ENCODE measurements at regions not wholly inside any gene's neighbourhood (a gene's known extent, or its start where the extent isn't known, plus 50 kb on each side); places are given as distances from the start of the nearest gene placed in this dataset.
A peak's percentile ranks its signal among the peaks of the same experiment; 100 is the strongest.

DNA sequence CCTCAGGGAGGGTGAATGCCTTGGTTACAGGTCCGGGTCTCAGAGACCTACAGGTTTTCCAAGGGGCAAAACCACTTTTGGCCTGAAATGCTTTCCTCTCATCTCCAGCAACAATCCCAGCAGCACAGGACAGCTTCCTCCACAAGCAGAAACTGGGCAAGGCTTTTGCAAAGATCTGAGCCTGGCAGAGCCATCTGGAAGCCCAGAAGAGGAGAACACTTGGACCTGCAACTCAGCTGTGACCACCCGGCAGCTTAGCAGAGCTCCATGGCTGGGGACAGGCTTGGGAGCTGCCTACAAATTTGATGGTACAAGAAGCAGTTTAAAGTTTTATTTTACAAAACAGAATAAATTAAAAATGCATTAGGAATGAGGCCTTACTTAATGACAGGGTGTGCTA, 90.0 kb upstream of the KCND3 start (continued):
- TF ChIP-seq POLR2AphosphoS2 (IDR thresholded peaks at IDR 0.05; ENCODE audit: low read depth, low read length) (no peak), CBX5 (IDR thresholded peaks at IDR 0.05; ENCODE audit: low read depth) (no peak), RBBP5 (conservative IDR thresholded peaks at IDR 0.05) (no peak)
- TF ChIP-seq, protein P1, sequence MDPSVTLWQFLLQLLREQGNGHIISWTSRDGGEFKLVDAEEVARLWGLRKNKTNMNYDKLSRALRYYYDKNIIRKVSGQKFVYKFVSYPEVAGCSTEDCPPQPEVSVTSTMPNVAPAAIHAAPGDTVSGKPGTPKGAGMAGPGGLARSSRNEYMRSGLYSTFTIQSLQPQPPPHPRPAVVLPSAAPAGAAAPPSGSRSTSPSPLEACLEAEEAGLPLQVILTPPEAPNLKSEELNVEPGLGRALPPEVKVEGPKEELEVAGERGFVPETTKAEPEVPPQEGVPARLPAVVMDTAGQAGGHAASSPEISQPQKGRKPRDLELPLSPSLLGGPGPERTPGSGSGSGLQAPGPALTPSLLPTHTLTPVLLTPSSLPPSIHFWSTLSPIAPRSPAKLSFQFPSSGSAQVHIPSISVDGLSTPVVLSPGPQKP (IDR thresholded peaks at IDR 0.05; ENCODE audit: low read depth, low read length), result no peak
- TF ChIP-seq, protein P2, sequence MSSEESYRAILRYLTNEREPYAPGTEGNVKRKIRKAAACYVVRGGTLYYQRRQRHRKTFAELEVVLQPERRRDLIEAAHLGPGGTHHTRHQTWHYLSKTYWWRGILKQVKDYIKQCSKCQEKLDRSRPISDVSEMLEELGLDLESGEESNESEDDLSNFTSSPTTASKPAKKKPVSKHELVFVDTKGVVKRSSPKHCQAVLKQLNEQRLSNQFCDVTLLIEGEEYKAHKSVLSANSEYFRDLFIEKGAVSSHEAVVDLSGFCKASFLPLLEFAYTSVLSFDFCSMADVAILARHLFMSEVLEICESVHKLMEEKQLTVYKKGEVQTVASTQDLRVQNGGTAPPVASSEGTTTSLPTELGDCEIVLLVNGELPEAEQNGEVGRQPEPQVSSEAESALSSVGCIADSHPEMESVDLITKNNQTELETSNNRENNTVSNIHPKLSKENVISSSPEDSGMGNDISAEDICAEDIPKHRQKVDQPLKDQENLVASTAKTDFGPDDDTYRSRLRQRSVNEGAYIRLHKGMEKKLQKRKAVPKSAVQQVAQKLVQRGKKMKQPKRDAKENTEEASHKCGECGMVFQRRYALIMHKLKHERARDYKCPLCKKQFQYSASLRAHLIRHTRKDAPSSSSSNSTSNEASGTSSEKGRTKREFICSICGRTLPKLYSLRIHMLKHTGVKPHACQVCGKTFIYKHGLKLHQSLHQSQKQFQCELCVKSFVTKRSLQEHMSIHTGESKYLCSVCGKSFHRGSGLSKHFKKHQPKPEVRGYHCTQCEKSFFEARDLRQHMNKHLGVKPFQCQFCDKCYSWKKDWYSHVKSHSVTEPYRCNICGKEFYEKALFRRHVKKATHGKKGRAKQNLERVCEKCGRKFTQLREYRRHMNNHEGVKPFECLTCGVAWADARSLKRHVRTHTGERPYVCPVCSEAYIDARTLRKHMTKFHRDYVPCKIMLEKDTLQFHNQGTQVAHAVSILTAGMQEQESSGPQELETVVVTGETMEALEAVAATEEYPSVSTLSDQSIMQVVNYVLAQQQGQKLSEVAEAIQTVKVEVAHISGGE (CRISPR knock-in tag; IDR thresholded peaks at IDR 0.05), result no peak

DNA sequence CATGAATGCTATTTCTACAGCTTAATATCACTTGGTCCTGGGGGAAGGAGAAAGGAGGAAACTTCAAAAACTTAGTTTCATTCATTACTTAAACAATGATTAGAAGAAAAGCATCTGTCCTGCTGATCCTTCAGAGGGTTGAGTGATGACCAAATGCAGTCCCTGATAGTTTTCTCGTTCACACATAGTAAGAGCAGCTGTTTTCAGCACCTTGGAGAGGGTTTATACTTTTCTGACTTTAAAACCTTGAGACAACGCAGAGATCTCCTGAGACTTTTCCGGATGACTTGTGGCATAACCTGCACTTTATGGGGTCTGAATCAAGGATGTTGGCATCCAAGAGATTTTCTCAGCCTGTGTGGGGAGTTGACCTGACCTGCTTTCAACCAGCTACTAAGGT, 94.0 kb upstream of the KCND3 start:
- ChIA-PET CTCF (no interaction called here), POLR2A (no interaction called here), RAD21 (ENCODE audit: unreplicated experiment) (no interaction called here), SMC1A (ENCODE audit: uncharacterized antibody, unreplicated experiment) (interaction anchor here (2.0 kb wide), 1 partner anchor 10 kb away, joined by 7 read pairs; no protein-coding TSS in a partner anchor)
- H3K27me3 ChIP-seq (replicated peaks in 1 of 2; ENCODE audit: control insufficient read depth in 2 of 2, insufficient read depth in 2 of 2, low read length in 1 of 2), result no peaks in the 10 kb centered on the region
- H3K27ac ChIP-seq (ENCODE audit: control insufficient read depth, insufficient read depth), result no peak overlapping the region
- H3K4me3 ChIP-seq, result no peak overlapping the region
- no peaks in the 10 kb centered on the region for H3K4me1 ChIP-seq (ENCODE audit: control insufficient read depth, insufficient read depth, low read length)
- no peaks in the 10 kb centered on the region for H3K79me2 ChIP-seq (ENCODE audit: control insufficient read depth, insufficient read depth, low read length)
- WGBS (ENCODE audit: insufficient coverage, insufficient replicate concordance, low lambda C conversion rate, missing lambda C conversion rate), result 26% methylated on average over 3 of the region's 3 CpGs
- no peak overlapping the region for H2AFZ ChIP-seq (ENCODE audit: control insufficient read depth, low read depth, low read length)
- TF ChIP-seq, protein P3, sequence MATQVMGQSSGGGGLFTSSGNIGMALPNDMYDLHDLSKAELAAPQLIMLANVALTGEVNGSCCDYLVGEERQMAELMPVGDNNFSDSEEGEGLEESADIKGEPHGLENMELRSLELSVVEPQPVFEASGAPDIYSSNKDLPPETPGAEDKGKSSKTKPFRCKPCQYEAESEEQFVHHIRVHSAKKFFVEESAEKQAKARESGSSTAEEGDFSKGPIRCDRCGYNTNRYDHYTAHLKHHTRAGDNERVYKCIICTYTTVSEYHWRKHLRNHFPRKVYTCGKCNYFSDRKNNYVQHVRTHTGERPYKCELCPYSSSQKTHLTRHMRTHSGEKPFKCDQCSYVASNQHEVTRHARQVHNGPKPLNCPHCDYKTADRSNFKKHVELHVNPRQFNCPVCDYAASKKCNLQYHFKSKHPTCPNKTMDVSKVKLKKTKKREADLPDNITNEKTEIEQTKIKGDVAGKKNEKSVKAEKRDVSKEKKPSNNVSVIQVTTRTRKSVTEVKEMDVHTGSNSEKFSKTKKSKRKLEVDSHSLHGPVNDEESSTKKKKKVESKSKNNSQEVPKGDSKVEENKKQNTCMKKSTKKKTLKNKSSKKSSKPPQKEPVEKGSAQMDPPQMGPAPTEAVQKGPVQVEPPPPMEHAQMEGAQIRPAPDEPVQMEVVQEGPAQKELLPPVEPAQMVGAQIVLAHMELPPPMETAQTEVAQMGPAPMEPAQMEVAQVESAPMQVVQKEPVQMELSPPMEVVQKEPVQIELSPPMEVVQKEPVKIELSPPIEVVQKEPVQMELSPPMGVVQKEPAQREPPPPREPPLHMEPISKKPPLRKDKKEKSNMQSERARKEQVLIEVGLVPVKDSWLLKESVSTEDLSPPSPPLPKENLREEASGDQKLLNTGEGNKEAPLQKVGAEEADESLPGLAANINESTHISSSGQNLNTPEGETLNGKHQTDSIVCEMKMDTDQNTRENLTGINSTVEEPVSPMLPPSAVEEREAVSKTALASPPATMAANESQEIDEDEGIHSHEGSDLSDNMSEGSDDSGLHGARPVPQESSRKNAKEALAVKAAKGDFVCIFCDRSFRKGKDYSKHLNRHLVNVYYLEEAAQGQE (IDR thresholded peaks at IDR 0.05; ENCODE audit: low read depth, low read length), result peak; percentile 85
- no peak for TF ChIP-seq CHD1 (IDR thresholded peaks at IDR 0.05; ENCODE audit: low read depth, low read length)
- TF ChIP-seq, protein P4, sequence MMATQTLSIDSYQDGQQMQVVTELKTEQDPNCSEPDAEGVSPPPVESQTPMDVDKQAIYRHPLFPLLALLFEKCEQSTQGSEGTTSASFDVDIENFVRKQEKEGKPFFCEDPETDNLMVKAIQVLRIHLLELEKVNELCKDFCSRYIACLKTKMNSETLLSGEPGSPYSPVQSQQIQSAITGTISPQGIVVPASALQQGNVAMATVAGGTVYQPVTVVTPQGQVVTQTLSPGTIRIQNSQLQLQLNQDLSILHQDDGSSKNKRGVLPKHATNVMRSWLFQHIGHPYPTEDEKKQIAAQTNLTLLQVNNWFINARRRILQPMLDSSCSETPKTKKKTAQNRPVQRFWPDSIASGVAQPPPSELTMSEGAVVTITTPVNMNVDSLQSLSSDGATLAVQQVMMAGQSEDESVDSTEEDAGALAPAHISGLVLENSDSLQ (IDR thresholded peaks at IDR 0.05), result no peak
- TF ChIP-seq BACH1 (IDR thresholded peaks at IDR 0.05; ENCODE audit: borderline replicate concordance), result no peak
- BruUV-seq (replicated peaks), result no TSS peak
- no peaks in the 10 kb centered on the region for H3K9me3 ChIP-seq (replicated peaks; ENCODE audit: control insufficient read depth, insufficient read depth, low read length)
- H3K4me2 ChIP-seq (ENCODE audit: control insufficient read depth, insufficient read depth), result no peak overlapping the region
- H3K36me3 ChIP-seq (ENCODE audit: control insufficient read depth in 2 of 2, insufficient read depth in 2 of 2, low read length in 1 of 2), result no peaks in the 10 kb centered on the region
- no peak for ATAC-seq
- in situ Hi-C loops (cut with MboI) (no loop called here), intact Hi-C loops (cut with micrococcal nuclease; ENCODE audit: unreplicated experiment) (no loop called here)
- DNase-seq (ENCODE audit: low read depth, low spot score), result no peak
- H4K20me1 ChIP-seq (ENCODE audit: control insufficient read depth, insufficient read depth), result no peaks in the 10 kb centered on the region
- no peak for FAIRE-seq
- no peak overlapping the region for H3K9ac ChIP-seq (ENCODE audit: control insufficient read depth, insufficient read depth, low read length)

Measured in GM12878 (cell line).